Gastrocnemius medialis (tissue), 4 donors: ENCODE measurements at regions not wholly inside any gene's neighbourhood (a gene's known extent, or its start where the extent isn't known, plus 50 kb on each side); places are given as distances from the start of the nearest gene placed in this dataset.
A peak's percentile ranks its signal among the peaks of the same experiment; 100 is the strongest.

Experiments used
- ATAC-seq, 2 donors: fragments of 150-250 bp; one replicate each; pipeline ENCODE4 v1.9.1; 2016
- DNase-seq, 2 donors: peaks; one replicate each; pipeline ENCODE4 v3.0.0-alpha.2; 2019
- H3K27ac ChIP-seq, 4 donors: fragments of 200-600 bp; sonication (generic); 1 replicate in 1 of 4; 2 replicates in 3 of 4; pipeline ENCODE4 v1.5.1; 2016 to 2018; ENCODE audit warnings: mild to moderate bottlenecking in 2 of 4, moderate library complexity in 1 of 4
- H3K27me3 ChIP-seq, 3 donors: fragments of 200-600 bp; sonication (generic) in 2 of 3; 1 replicate in 1 of 3; 2 replicates in 2 of 3; pipeline versions ENCODE4 v1.5.1 to v1.6.0; 2016 to 2019; ENCODE audit warnings: mild to moderate bottlenecking in 1 of 3, moderate library complexity in 1 of 3
- H3K36me3 ChIP-seq, 2 donors: fragments of 200-600 bp; sonication (generic) in 1 of 2; one replicate each; pipeline ENCODE4 v1.5.1; 2017 to 2018
- H3K4me1 ChIP-seq, 2 donors: fragments of 200-600 bp; sonication (generic) in 1 of 2; one replicate each; pipeline ENCODE4 v1.5.1; 2016 to 2017; ENCODE audit warnings: mild to moderate bottlenecking in 2 of 2
- H3K4me3 ChIP-seq, 4 donors: fragments of 200-600 bp; sonication (generic) in 3 of 4; 1 replicate in 1 of 4; 2 replicates in 3 of 4; pipeline ENCODE4 v1.5.1; 2016 to 2019; ENCODE audit warnings: mild to moderate bottlenecking in 2 of 4
- H3K9me3 ChIP-seq, 3 donors: fragments of 200-600 bp; sonication (generic) in 2 of 3; 1 replicate in 1 of 3; 2 replicates in 2 of 3; pipeline ENCODE4 v1.5.1; 2016 to 2019
- POLR2A ChIP-seq, 2 donors: fragments of 450-650 bp; IDR thresholded peaks; one replicate each; pipeline ENCODE4 v1.6.1; 2017; ENCODE audit warnings: antibody characterized with exemption in 2 of 2, mild to moderate bottlenecking in 2 of 2, moderate library complexity in 2 of 2
- in situ Hi-C, 4 donors: fragments of 200-750 bp; cut with MboI; loops; one replicate each; pipeline versions ENCODE4 v1.15.0 to v1.8.0; 2017; ENCODE audit warnings: low sequenced_read_pairs in 4 of 4
- intact Hi-C: fragments of 100-400 bp; cut with DNase I; formaldehyde crosslinking; loops from one replicate; pipeline ENCODE4 v1.15.1; 2023; ENCODE audit warnings: low total_unique reads
- TF ChIP-seq, protein P1 (sequence below), 5 experiments: fragments of 450-650 bp in 3 of 5; fragments of 200-600 bp in 2 of 5; sonication (generic) in 2 of 5; IDR thresholded peaks in 4 of 5; conservative IDR thresholded peaks in 1 of 5; 1 replicate in 4 of 5; 2 replicates in 1 of 5; pipeline ENCODE4 v1.5.1; 2016 to 2019; ENCODE audit warnings: antibody characterized with exemption in 5 of 5, mild to moderate bottlenecking in 3 of 5, moderate library complexity in 3 of 5

DNA sequence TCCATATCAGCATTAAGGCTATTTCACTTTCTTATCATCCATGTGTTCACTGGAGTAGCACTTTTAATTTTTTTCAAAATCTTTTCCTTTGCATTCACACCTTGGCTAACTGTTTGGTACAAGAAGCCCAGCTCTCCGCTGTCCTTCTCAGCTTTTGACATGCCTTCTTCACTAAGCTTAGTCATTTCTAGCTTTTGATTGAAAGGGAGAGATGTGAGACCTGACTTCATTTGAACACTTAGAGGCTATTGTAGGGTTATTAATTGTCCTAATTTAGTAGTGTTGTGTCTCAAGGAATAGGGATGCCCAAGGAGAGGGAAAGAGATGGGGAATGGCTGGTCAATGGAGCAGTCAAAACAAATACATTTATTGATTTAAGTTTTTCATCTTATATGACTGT is 350.0 kb downstream of the CXCL12 start:
- DNase-seq, result no peak

DNA sequence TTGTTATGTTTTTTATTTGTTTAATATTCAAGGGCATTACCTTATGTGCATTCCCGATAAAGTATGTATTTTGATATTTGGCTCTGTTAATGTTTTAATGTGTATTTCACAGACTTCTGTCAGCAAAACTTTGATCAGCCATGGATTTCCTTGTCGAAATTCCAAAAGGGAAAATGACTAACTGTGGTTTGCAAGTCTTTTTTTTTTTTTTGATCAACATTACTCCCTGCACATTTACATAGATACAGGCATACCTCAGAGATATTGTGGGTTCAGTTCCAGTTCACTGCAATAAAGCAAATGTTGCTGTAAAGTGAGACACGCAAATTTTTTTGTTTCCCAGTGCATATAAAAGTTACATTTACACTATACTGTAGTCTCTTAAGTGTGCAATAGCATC is 351.9 kb downstream of the CXCL12 start:
- DNase-seq (no peak), ATAC-seq (no peak)
- TF ChIP-seq, protein P1, sequence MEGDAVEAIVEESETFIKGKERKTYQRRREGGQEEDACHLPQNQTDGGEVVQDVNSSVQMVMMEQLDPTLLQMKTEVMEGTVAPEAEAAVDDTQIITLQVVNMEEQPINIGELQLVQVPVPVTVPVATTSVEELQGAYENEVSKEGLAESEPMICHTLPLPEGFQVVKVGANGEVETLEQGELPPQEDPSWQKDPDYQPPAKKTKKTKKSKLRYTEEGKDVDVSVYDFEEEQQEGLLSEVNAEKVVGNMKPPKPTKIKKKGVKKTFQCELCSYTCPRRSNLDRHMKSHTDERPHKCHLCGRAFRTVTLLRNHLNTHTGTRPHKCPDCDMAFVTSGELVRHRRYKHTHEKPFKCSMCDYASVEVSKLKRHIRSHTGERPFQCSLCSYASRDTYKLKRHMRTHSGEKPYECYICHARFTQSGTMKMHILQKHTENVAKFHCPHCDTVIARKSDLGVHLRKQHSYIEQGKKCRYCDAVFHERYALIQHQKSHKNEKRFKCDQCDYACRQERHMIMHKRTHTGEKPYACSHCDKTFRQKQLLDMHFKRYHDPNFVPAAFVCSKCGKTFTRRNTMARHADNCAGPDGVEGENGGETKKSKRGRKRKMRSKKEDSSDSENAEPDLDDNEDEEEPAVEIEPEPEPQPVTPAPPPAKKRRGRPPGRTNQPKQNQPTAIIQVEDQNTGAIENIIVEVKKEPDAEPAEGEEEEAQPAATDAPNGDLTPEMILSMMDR (IDR thresholded peaks at IDR 0.05 in 4 of 5, conservative IDR thresholded peaks at IDR 0.05 in 1 of 5), result no peak
- TF ChIP-seq POLR2A (IDR thresholded peaks at IDR 0.05), result no peak
- in situ Hi-C loops (loop anchor here in 1 of 4 donors (25.0 kb wide), 1 partner anchor 346 kb away; no protein-coding TSS in a partner anchor), intact Hi-C loops (no loop called here)
- Histone ChIP-seq H3K9me3 (no peaks in the 10 kb centered on the region), H3K27me3 (no peaks in the 10 kb centered on the region), H3K36me3 (no peaks in the 10 kb centered on the region), H3K27ac (no peak overlapping the region), H3K4me1 (no peaks in the 10 kb centered on the region), H3K4me3 (no peak overlapping the region)

More for the DNA sequence above, 350.0 kb downstream of the CXCL12 start:
- no peak overlapping the region for H3K4me3 ChIP-seq
- intact Hi-C loops, result no loop called here
- no peak overlapping the region for H3K27ac ChIP-seq
- no peaks in the 10 kb centered on the region for H3K9me3 ChIP-seq
- no peaks in the 10 kb centered on the region for H3K36me3 ChIP-seq
- no peak for ATAC-seq
- TF ChIP-seq, protein P1 (IDR thresholded peaks at IDR 0.05 in 4 of 5, conservative IDR thresholded peaks at IDR 0.05 in 1 of 5), result no peak
- TF ChIP-seq POLR2A (IDR thresholded peaks at IDR 0.05), result no peak
- in situ Hi-C loops, result loop anchor here in 1 of 4 donors (25.0 kb wide), 1 partner anchor 348 kb away; no protein-coding TSS in a partner anchor
- H3K4me1 ChIP-seq, result no peaks in the 10 kb centered on the region
- H3K27me3 ChIP-seq, result no peaks in the 10 kb centered on the region

DNA sequence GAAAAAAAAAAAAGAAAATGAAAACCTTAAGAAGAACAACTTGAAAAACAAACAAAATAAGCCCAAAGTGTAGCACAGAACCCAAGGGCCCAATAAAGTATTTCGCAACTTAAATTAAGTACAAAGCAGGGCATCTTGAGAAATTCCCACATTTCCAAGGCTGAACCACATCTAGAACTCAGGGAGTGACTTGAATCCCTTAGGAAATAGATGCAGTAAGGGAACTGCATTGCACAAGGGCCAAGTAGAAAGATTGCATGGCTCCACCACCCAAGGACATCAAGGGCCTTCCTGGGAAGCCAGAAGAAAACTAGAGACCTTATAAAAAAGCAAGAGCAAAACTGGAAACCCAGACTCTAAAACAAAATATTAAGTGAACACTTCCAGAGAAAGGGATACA is 352.7 kb downstream of the CXCL12 start:
- no peaks in the 10 kb centered on the region for H3K9me3 ChIP-seq
- DNase-seq (peak in 1 of 2 donors; percentile 47), ATAC-seq (peak; percentile 83 to 86)
- H3K4me3 ChIP-seq, result no peak overlapping the region
- intact Hi-C loops, result no loop called here
- H3K27me3 ChIP-seq, result no peaks in the 10 kb centered on the region
- no peak for TF ChIP-seq POLR2A (IDR thresholded peaks at IDR 0.05)
- TF ChIP-seq, protein P1 (IDR thresholded peaks at IDR 0.05 in 4 of 5, conservative IDR thresholded peaks at IDR 0.05 in 1 of 5), result no peak
- H3K4me1 ChIP-seq, result no peaks in the 10 kb centered on the region
- in situ Hi-C loops, result loop anchor here in 1 of 4 donors (25.0 kb wide), 1 partner anchor 345 kb away; no protein-coding TSS in a partner anchor
- H3K36me3 ChIP-seq, result no peaks in the 10 kb centered on the region
- H3K27ac ChIP-seq, result peak overlapping the region in 1 of 4 donors; percentile 22

DNA sequence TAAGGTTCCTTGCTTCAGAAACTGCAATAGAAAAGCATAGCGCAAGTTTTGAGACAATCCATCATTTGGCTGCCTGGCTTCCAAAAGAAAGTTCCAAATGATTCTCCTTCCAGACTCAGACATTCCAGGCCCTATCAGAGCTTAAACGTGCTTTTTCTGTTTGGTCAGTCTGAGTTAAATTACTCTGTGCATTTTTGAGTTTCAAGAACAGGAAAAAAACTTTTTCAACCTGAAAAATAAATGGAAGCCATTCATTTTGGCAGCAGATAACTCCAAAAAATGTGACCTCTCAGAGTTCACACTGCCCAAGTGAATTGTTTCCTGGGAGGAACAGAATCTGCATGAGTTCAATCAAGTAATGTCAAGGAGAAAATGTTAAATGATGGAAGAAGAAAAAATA is 354.2 kb downstream of the CXCL12 start:
- ATAC-seq (no peak), DNase-seq (no peak)
- Histone ChIP-seq H3K27ac (peak overlapping the region in 1 of 4 donors; percentile 22), H3K36me3 (no peaks in the 10 kb centered on the region), H3K4me3 (no peak overlapping the region), H3K9me3 (no peaks in the 10 kb centered on the region), H3K27me3 (no peaks in the 10 kb centered on the region), H3K4me1 (no peaks in the 10 kb centered on the region)
- TF ChIP-seq POLR2A (IDR thresholded peaks at IDR 0.05), result no peak
- TF ChIP-seq, protein P1 (IDR thresholded peaks at IDR 0.05 in 4 of 5, conservative IDR thresholded peaks at IDR 0.05 in 1 of 5), result no peak
- intact Hi-C loops, result no loop called here
- in situ Hi-C loops, result loop anchor here in 1 of 4 donors (25.0 kb wide), 1 partner anchor 343 kb away; no protein-coding TSS in a partner anchor

DNA sequence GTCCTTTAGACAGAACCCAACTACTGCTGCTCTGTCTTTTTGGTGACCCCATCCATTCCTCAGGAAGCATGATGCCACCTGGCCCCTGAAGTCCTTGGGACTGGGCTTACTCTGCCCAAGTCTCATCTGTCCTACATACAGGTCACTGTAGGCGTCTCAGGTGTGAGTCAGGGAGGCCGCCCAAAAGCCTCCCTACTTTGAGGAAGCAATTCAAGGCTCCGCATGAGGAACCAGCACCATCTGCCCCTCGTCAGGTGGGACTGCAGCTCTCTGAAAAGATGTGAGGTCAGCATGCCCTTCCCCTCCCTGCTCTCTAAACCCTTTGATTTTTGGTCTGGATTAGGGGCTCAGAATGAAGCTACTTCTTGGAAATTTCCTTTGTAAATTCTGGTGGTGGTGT is 354.8 kb downstream of the CXCL12 start:
- H3K27ac ChIP-seq, result peak overlapping the region in 1 of 4 donors; percentile 22
- in situ Hi-C loops, result loop anchor here in 1 of 4 donors (25.0 kb wide), 1 partner anchor 343 kb away; no protein-coding TSS in a partner anchor
- intact Hi-C loops, result no loop called here

More for the DNA sequence above, 354.8 kb downstream of the CXCL12 start:
- DNase-seq (no peak), ATAC-seq (no peak)
- no peak for TF ChIP-seq POLR2A (IDR thresholded peaks at IDR 0.05)
- TF ChIP-seq, protein P1 (IDR thresholded peaks at IDR 0.05 in 4 of 5, conservative IDR thresholded peaks at IDR 0.05 in 1 of 5), result no peak
- Histone ChIP-seq H3K9me3 (no peaks in the 10 kb centered on the region), H3K27me3 (no peaks in the 10 kb centered on the region), H3K36me3 (no peaks in the 10 kb centered on the region), H3K4me3 (no peak overlapping the region), H3K4me1 (no peaks in the 10 kb centered on the region)
